GM23248 (cell line): ENCODE measurements at regions not wholly inside any gene's neighbourhood (a gene's known extent, or its start where the extent isn't known, plus 50 kb on each side); places are given as distances from the start of the nearest gene placed in this dataset.

ENCODE experiments used
- EZH2 ChIP-seq: fragments of 200-600 bp; sonication (generic); IDR thresholded peaks from 2 replicates; pipeline ENCODE4 v1.6.1; 2018; ENCODE audit warnings: antibody characterized with exemption, mild to moderate bottlenecking; ENCODE audit not compliant: insufficient read depth, poor library complexity, severe bottlenecking
- EZH2phosphoT487 ChIP-seq: fragments of 200-600 bp; sonication (generic); IDR thresholded peaks from 2 replicates; pipeline ENCODE4 v1.6.1; 2018; ENCODE audit warnings: antibody characterized with exemption, moderate library complexity, mild to moderate bottlenecking, low read depth; ENCODE audit not compliant: insufficient read depth

DNA sequence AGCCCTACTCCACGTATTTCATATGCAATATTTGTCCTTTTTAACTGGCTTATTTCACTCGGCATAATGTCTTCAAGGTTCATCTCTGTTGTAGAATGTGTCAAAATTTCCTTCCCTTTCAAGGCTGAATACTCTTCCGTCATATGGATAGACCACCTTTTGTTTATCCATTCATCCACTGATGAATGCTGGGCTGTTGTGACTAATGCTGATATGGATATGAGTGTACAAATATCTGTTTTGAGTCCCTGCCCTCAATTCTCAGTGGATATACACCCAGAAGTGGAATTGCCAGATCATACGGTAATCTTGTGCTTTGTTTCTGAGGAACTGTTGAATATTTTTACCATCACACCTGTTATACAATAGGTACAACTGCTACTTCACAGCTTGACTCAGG, 155.2 kb upstream of the IRF2BP2 start:
- TF ChIP-seq EZH2: no peak
- no peak for TF ChIP-seq EZH2phosphoT487
